GM13976 (cell line): ENCODE measurements at regions not wholly inside any gene's neighbourhood (a gene's known extent, or its start where the extent isn't known, plus 50 kb on each side); places are given as distances from the start of the nearest gene placed in this dataset.
"Not testable (repeated sequence)": the region's sequence is repeated elsewhere in the genome, so short reads cannot be mapped to it uniquely, and the experiment has no call there.

Source experiments
- DNase-seq: peaks from one replicate; pipeline ENCODE4 v3.0.0; 2012; ENCODE audit warnings: low spot score
- in situ Hi-C: fragments of 300-500 bp; cut with MboI; formaldehyde crosslinking; loops from one replicate; pipeline ENCODE4 v1.12.0; 2022; ENCODE audit warnings: low sequenced_read_pairs, mixed read lengths, inconsistent platforms; ENCODE audit not compliant: unreplicated experiment
- TF ChIP-seq, protein P1 (sequence below): IDR thresholded peaks from 2 replicates; pipeline ENCODE4 v1.5.1; 2012; ENCODE audit warnings: borderline replicate concordance, mild to moderate bottlenecking; ENCODE audit not compliant: insufficient read depth; ENCODE audit errors: extremely low read depth, missing control alignments, control extremely low read depth

- TF ChIP-seq, protein P1, sequence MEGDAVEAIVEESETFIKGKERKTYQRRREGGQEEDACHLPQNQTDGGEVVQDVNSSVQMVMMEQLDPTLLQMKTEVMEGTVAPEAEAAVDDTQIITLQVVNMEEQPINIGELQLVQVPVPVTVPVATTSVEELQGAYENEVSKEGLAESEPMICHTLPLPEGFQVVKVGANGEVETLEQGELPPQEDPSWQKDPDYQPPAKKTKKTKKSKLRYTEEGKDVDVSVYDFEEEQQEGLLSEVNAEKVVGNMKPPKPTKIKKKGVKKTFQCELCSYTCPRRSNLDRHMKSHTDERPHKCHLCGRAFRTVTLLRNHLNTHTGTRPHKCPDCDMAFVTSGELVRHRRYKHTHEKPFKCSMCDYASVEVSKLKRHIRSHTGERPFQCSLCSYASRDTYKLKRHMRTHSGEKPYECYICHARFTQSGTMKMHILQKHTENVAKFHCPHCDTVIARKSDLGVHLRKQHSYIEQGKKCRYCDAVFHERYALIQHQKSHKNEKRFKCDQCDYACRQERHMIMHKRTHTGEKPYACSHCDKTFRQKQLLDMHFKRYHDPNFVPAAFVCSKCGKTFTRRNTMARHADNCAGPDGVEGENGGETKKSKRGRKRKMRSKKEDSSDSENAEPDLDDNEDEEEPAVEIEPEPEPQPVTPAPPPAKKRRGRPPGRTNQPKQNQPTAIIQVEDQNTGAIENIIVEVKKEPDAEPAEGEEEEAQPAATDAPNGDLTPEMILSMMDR: no peak
- no peak for DNase-seq
- in situ Hi-C loops: no loop called here
Measured at GRCh38 chr20:6333110-6333509, 210.3 kb upstream of the FERMT1 start.

- in situ Hi-C loops, DNase-seq: not testable (repeated sequence)
Measured at GRCh38 chr20:6321235-6321634, 198.4 kb upstream of the FERMT1 start.

DNA sequence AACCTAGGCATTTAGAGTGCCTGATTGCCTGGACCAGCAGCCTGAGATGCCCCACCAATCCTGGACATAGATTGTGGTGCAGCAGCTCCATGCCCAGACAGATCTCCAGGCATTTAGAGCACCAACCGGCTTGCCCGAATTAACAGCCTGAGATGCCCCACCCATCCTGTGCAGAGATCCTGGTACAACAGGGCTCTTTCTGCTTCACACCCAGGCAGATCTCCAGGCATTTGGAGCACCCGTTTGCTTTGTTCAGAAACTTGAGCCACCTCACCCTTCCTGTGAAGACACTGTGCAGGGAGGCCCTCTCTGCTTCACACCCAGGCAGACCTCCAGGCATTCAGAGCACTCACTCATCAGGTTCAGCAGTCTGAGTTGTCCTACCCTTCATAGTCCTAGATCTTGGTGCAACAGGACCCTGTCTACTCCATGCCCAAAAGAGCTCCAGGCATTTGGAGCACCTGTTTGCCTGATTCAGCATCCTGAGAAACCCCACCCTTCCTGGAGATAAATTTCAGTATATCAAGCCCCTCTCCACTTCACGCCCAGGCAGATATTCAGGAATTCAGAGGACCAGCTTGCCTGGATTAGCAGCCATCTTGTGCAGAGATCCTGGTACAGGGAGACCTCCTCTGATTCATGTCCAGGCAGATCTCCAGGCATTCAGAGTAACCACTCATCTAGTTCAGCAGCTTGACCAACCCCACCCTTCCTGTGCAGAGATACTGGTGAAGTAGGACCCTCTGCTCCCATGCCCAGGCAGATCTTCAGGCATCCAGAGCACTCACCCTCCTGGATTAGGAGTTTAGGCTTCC is 189.2 kb upstream of the FERMT1 start:
- TF ChIP-seq, protein P1: no peak
- in situ Hi-C loops: no loop called here
- no peak for DNase-seq

- no peak for DNase-seq
- TF ChIP-seq, protein P1: no peak
- in situ Hi-C loops: no loop called here
Measured at GRCh38 chr20:6311097-6311496, 188.3 kb upstream of the FERMT1 start.

- TF ChIP-seq, protein P1: no peak
- DNase-seq: no peak
- in situ Hi-C loops: no loop called here
Measured at GRCh38 chr20:6305536-6305935, 182.7 kb upstream of the FERMT1 start.

DNA sequence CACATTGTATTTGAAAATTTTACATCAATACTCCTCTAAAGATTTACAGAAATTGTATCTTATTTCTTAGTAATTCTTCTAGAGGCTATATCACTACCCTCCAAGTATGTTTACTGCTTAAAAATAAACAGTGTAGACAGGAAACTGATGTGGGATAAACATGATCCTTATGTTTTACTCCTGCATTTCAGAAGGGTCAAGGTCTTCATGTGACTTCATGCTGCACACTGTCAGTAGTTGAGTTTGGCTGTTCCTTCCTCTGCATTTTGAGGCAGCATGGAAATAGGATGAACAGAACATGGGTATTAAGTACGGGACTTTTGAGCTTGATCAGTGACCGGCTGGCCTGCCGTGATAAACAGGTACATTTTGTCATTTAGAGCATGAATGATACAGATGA is 179.2 kb upstream of the FERMT1 start:
- in situ Hi-C loops: no loop called here
- TF ChIP-seq, protein P1: no peak
- no peak for DNase-seq

GRCh38 chr20:6299456-6299855 is 176.6 kb upstream of the FERMT1 start:
- in situ Hi-C loops: no loop called here
- DNase-seq: no peak
- TF ChIP-seq, protein P1: no peak
